ENCODE measurements at regions not wholly inside any gene's neighbourhood (a gene's known extent, or its start where the extent isn't known, plus 50 kb on each side); places are given as distances from the start of the nearest gene placed in this dataset.

DNA sequence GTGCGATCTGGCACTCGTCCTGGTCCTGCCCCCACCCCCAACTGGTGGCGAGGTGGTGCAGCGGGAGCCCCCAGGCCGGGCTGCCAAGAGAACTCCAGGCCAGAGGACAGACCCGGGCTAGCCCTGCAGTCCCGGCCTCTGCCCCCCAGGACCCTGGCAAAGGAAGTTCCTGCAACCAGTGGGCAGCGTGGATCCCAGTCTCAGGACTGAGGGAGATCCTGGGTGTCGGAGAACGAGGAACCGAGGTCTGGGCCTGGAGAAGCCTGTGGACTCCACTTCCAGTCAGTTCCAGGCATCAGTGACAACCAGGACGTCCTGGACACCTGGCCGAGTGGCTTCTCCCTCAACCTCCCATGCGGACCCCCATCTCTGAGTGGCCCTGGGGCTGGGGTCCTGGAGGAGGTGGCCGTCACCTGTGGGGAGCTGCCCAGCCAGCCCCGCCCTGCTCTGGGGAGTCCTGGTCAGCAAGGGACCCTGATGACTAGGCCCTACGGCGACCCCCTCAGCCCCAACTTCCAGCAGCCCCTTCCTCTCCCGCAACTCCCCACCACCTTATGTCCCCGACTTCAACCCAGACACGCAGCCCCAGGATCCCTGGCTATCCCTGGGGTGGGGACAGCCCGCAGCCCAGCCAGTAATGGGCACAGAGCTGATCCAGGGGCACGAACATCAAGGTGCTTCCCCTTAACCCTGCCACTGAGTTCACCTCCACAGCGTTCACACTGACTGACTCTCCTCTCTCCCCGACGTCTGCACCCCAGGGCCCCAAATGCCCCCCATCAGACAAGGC lies 53.7 kb upstream of the NKX1-1 start:
- Mint-ChIP-seq H3K9me3 (peaks cover 4% of the 10 kb centered on the region), H3K27ac (ENCODE audit: unreplicated experiment) (peak overlapping the region; percentile 22), H3K36me3 (ENCODE audit: low read depth) (no peaks in the 10 kb centered on the region), H3K4me3 (no peak overlapping the region), H3K4me1 (peaks cover 8% of the 10 kb centered on the region), H3K27me3 (ENCODE audit: low read depth) (peaks cover 47% of the 10 kb centered on the region)
- DNase-seq (ENCODE audit: low read depth, low spot score), result no peak
- TF ChIP-seq, protein P1, sequence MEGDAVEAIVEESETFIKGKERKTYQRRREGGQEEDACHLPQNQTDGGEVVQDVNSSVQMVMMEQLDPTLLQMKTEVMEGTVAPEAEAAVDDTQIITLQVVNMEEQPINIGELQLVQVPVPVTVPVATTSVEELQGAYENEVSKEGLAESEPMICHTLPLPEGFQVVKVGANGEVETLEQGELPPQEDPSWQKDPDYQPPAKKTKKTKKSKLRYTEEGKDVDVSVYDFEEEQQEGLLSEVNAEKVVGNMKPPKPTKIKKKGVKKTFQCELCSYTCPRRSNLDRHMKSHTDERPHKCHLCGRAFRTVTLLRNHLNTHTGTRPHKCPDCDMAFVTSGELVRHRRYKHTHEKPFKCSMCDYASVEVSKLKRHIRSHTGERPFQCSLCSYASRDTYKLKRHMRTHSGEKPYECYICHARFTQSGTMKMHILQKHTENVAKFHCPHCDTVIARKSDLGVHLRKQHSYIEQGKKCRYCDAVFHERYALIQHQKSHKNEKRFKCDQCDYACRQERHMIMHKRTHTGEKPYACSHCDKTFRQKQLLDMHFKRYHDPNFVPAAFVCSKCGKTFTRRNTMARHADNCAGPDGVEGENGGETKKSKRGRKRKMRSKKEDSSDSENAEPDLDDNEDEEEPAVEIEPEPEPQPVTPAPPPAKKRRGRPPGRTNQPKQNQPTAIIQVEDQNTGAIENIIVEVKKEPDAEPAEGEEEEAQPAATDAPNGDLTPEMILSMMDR (conservative IDR thresholded peaks at IDR 0.05), result no peak

DNA sequence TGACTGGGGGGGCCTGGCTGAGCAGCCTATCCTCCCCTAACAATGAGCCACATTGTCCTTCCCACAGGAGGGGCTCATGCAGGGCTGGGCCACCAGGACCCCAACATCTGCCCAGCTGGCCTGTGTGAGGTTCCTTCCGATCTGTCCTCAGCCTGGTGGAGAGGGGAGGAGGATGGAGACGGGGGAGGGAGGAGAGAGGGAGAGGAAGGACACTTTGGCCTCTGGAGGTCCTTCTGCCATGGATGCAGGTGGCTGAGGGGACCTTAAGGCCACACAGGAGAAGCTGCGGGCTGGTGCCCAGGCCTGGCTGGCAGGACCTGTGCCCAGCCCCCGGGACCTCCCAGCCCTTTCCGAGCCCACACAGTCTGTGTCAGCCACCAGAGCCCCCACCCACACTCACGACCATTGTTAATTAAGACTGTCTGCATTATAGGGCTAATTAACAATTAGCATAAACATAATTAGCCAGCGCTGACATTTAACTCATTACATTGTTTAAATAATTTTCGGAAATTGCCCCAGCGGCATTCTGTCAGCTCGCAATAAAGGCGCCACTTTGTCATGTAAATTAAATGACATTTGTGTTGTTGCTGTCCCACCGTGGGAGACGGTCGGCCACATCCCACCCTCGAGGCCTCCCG lies 53.0 kb upstream of the NKX1-1 start:
- DNase-seq (ENCODE audit: low read depth, low spot score), result no peak
- Mint-ChIP-seq H3K9me3 (peaks cover 4% of the 10 kb centered on the region), H3K27me3 (ENCODE audit: low read depth) (peaks cover 50% of the 10 kb centered on the region), H3K4me1 (peaks cover 8% of the 10 kb centered on the region), H3K27ac (ENCODE audit: unreplicated experiment) (no peak overlapping the region), H3K4me3 (no peak overlapping the region), H3K36me3 (ENCODE audit: low read depth) (no peaks in the 10 kb centered on the region)
- TF ChIP-seq, protein P1 (conservative IDR thresholded peaks at IDR 0.05), result no peak

DNA sequence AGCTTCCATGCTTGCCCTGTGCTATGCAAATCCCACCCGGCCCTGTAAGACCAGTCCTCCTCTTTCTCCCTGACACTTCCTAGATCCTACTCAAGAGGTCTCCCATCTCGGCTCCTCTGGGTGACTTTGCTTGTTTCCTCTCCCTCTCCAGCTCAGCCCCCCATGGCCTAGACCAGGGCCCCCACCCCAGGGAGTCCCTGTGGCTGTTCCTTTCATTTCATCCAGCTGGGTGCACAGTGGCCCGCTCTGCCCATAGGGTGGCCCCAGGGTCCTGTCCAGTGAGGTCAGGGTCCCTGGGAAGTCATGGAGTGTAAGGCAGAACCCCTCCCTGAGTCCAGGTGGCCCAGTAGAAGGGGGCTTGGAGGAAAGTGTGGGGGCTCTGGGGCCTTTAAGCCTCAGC lies 52.3 kb upstream of the NKX1-1 start:
- Mint-ChIP-seq H3K36me3 (ENCODE audit: low read depth) (peaks cover 3% of the 10 kb centered on the region), H3K4me3 (no peak overlapping the region), H3K27me3 (ENCODE audit: low read depth) (peaks cover 53% of the 10 kb centered on the region), H3K9me3 (peaks cover 9% of the 10 kb centered on the region), H3K4me1 (peaks cover 8% of the 10 kb centered on the region), H3K27ac (ENCODE audit: unreplicated experiment) (no peak overlapping the region)
- TF ChIP-seq, protein P1 (conservative IDR thresholded peaks at IDR 0.05), result no peak
- no peak for DNase-seq (ENCODE audit: low read depth, low spot score)

Measured in neural crest cell (in vitro differentiated cells).